IMR-90 (cell line): ENCODE measurements at regions not wholly inside any gene's neighbourhood (a gene's known extent, or its start where the extent isn't known, plus 50 kb on each side); places are given as distances from the start of the nearest gene placed in this dataset.

Experiments
- ATAC-seq: fragments of 200-7000 bp; cut with Tn5 transposase; 2 replicates; pipeline ENCODE4 v1.9.1; 2020; ENCODE audit warnings: low read depth, mild to moderate bottlenecking, moderate library complexity
- BruUV-seq: library from RNA; stranded (reverse); fragments of 400-500 nt; replicated peaks from 2 replicates; lab custom pipeline; 2021; lab: Mats Ljungman, UMichigan
- CTCF ChIA-PET: fragments of 300-600 bp; formaldehyde crosslinking; extraction: SDS; loops from one replicate; lab custom pipeline; 2021; ENCODE audit warnings: antibody characterized with exemption; lab: Yijun Ruan, JAX
- POLR2A ChIA-PET: fragments of 300-600 bp; sonication (Branson Sonifier 250); formaldehyde crosslinking; loops from one replicate; lab custom pipeline; 2022; ENCODE audit warnings: antibody characterized with exemption; ENCODE audit not compliant: unreplicated experiment; lab: Charles Lee
- DNase-seq: peaks from one replicate; pipeline ENCODE4 v3.0.0; 2013
- H2AFZ ChIP-seq: replicated peaks from 2 replicates; pipeline ENCODE3; 2013; ENCODE audit warnings: low read length, mild to moderate bottlenecking; ENCODE audit not compliant: poor library complexity
- H2AK5ac ChIP-seq: 2 replicates; pipeline ENCODE4 v1.6.1; 2013; ENCODE audit warnings: low read depth, low read length, inconsistent platforms
- H2AK9ac ChIP-seq: replicated peaks from 2 replicates; pipeline ENCODE3; 2013; ENCODE audit warnings: mild to moderate bottlenecking, low read depth, low read length, moderate library complexity; ENCODE audit not compliant: poor library complexity
- H2BK120ac ChIP-seq: 2 replicates; pipeline ENCODE4 v1.6.1; 2013; ENCODE audit warnings: low read depth, low read length, inconsistent platforms
- H2BK15ac ChIP-seq: 3 replicates; pipeline ENCODE4 v1.6.1; 2013; ENCODE audit warnings: low read depth, low read length, inconsistent platforms
- H2BK20ac ChIP-seq: 2 replicates; pipeline ENCODE4 v1.6.1; 2013; ENCODE audit warnings: low read depth, mild to moderate bottlenecking, inconsistent platforms, low read length, moderate library complexity
- H2BK5ac ChIP-seq: 2 replicates; pipeline ENCODE4 v1.6.1; 2013; ENCODE audit warnings: mild to moderate bottlenecking, low read depth, low read length, inconsistent platforms; ENCODE audit not compliant: poor library complexity, severe bottlenecking
- H3K14ac ChIP-seq: replicated peaks from 2 replicates; pipeline ENCODE4 v1.6.1; 2013; ENCODE audit warnings: low read depth, low read length, inconsistent platforms
- H3K18ac ChIP-seq: 2 replicates; pipeline ENCODE4 v1.6.1; 2013; ENCODE audit warnings: low read depth, low read length, control low read depth
- H3K23ac ChIP-seq: 2 replicates; pipeline ENCODE4 v1.6.1; 2013; ENCODE audit warnings: low read depth, low read length, inconsistent platforms
- H3K27ac ChIP-seq: 2 replicates; pipeline ENCODE4 v1.5.1; 2013; ENCODE audit warnings: mild to moderate bottlenecking, control low read depth, low read length; ENCODE audit not compliant: insufficient read depth
- H3K27me3 ChIP-seq: 2 replicates; pipeline ENCODE4 v1.6.1; 2013; ENCODE audit warnings: low read length; ENCODE audit not compliant: control insufficient read depth, insufficient read depth
- H3K36me3 ChIP-seq: 2 replicates; pipeline ENCODE4 v1.6.1; 2013; ENCODE audit warnings: low read length, mixed read lengths; ENCODE audit not compliant: control insufficient read depth, insufficient read depth
- H3K4ac ChIP-seq: 2 replicates; pipeline ENCODE4 v1.6.1; 2013; ENCODE audit warnings: low read depth, low read length, inconsistent platforms
- H3K4me1 ChIP-seq: 2 replicates; pipeline ENCODE4 v1.6.1; 2013; ENCODE audit warnings: low read length, mixed read lengths; ENCODE audit not compliant: control insufficient read depth, insufficient read depth
- H3K4me2 ChIP-seq: 2 replicates; pipeline ENCODE4 v1.6.1; 2013; ENCODE audit warnings: low read depth, mild to moderate bottlenecking, control low read depth, low read length, moderate library complexity
- H3K4me3 ChIP-seq: 2 replicates; pipeline ENCODE4 v1.5.1; 2013; ENCODE audit warnings: low read depth, mild to moderate bottlenecking, control low read depth, low read length, moderate library complexity; ENCODE audit not compliant: insufficient read depth
- H3K56ac ChIP-seq: 2 replicates; pipeline ENCODE4 v1.6.1; 2013; ENCODE audit warnings: low read length, inconsistent platforms; ENCODE audit not compliant: insufficient read depth; ENCODE audit errors: extremely low read depth
- H3K79me1 ChIP-seq, 2 experiments: 2 replicates each; pipeline ENCODE4 v1.6.1; 2013; ENCODE audit warnings: low read length in 2 of 2, inconsistent platforms in 1 of 2, low read depth in 1 of 2
- H3K9ac ChIP-seq: 2 replicates; pipeline ENCODE4 v1.6.1; 2013; ENCODE audit warnings: low read depth, low read length, control low read depth
- H3K9me1 ChIP-seq: 2 replicates; pipeline ENCODE4 v1.6.1; 2013; ENCODE audit warnings: low read length, inconsistent platforms; ENCODE audit not compliant: insufficient read depth
- H3K9me3 ChIP-seq: 2 replicates; pipeline ENCODE4 v1.6.1; 2013; ENCODE audit warnings: low read length; ENCODE audit not compliant: control insufficient read depth, insufficient read depth
- H4K20me1 ChIP-seq: 2 replicates; pipeline ENCODE4 v1.6.1; 2013; ENCODE audit warnings: low read length, inconsistent platforms; ENCODE audit not compliant: insufficient read depth
- H4K5ac ChIP-seq: 2 replicates; pipeline ENCODE4 v1.6.1; 2013; ENCODE audit warnings: mild to moderate bottlenecking, low read depth, low read length, control low read depth
- H4K8ac ChIP-seq, 2 experiments: 2 replicates each; pipeline ENCODE4 v1.6.1; 2013; ENCODE audit warnings: low read depth in 2 of 2, low read length in 2 of 2, control low read depth in 1 of 2, inconsistent platforms in 1 of 2
- H4K91ac ChIP-seq: 2 replicates; pipeline ENCODE4 v1.6.1; 2013; ENCODE audit warnings: low read depth, low read length, inconsistent platforms; ENCODE audit not compliant: insufficient read depth
- CEBPB ChIP-seq: IDR thresholded peaks from 2 replicates; pipeline ENCODE4 v1.6.1; 2012; ENCODE audit warnings: low read depth, low read length, improper control_type of control experiment
- FOS ChIP-seq: fragments of 150-350 bp; IDR thresholded peaks from 2 replicates; pipeline ENCODE4 v1.6.1; 2016; ENCODE audit warnings: low read depth, low read length
- MAFK ChIP-seq: IDR thresholded peaks from 2 replicates; pipeline ENCODE4 v1.6.1; 2012; ENCODE audit warnings: low read depth, low read length, improper control_type of control experiment
- MAZ ChIP-seq: IDR thresholded peaks from 2 replicates; pipeline ENCODE4 v1.6.1; 2012; ENCODE audit warnings: low read depth, mild to moderate bottlenecking, low read length, improper control_type of control experiment, moderate library complexity, borderline replicate concordance
- MXI1 ChIP-seq: IDR thresholded peaks from 2 replicates; pipeline ENCODE4 v1.6.1; 2012; ENCODE audit warnings: low read depth, mild to moderate bottlenecking, low read length, moderate library complexity, borderline replicate concordance
- NFE2L2 ChIP-seq: fragments of 150-350 bp; IDR thresholded peaks from 2 replicates; pipeline ENCODE4 v1.6.1; 2016; ENCODE audit warnings: low read depth, mild to moderate bottlenecking, low read length
- POLR2A ChIP-seq: IDR thresholded peaks from 2 replicates; pipeline ENCODE4 v1.6.1; 2012; ENCODE audit warnings: mild to moderate bottlenecking, low read depth, low read length
- RAD21 ChIP-seq: IDR thresholded peaks from 2 replicates; pipeline ENCODE4 v1.6.1; 2012; ENCODE audit warnings: low read length, improper control_type of control experiment
- RCOR1 ChIP-seq: IDR thresholded peaks from 2 replicates; pipeline ENCODE4 v1.6.1; 2012; ENCODE audit warnings: mild to moderate bottlenecking, low read length, improper control_type of control experiment; ENCODE audit not compliant: insufficient replicate concordance
- RFX5 ChIP-seq: IDR thresholded peaks from 2 replicates; pipeline ENCODE4 v1.8.0; 2012; ENCODE audit warnings: low read depth, mild to moderate bottlenecking, low read length, moderate library complexity
- SMC3 ChIP-seq: fragments of 150-350 bp; IDR thresholded peaks from 2 replicates; pipeline ENCODE4 v1.6.1; 2016; ENCODE audit warnings: low read depth, mild to moderate bottlenecking, antibody characterized with exemption, low read length, moderate library complexity
- WGBS, 2 experiments: methylation state at CpG; one replicate each; pipeline versions ENCODE4 v1.1.5 to v1.1.7; 2013; ENCODE audit warnings: missing lambda C conversion rate in 2 of 2; ENCODE audit not compliant: insufficient read length in 1 of 2; ENCODE audit errors: extremely low coverage in 2 of 2; 5-methylcytosine and 5-hydroxymethylcytosine counted together
- dilution Hi-C: fragments of 300-500 bp; cut with HindIII; formaldehyde crosslinking; loops from one replicate; pipeline ENCODE4 v1.14.3; 2018; ENCODE audit warnings: low sequenced_read_pairs; ENCODE audit not compliant: unreplicated experiment
- in situ Hi-C: fragments of 300-500 bp; cut with MboI; formaldehyde crosslinking; loops from 3 replicates; pipeline ENCODE4 v1.14.3; 2019; ENCODE audit warnings: low sequenced_read_pairs, inconsistent platforms, mixed read lengths
- intact Hi-C: fragments of 100-400 bp; cut with micrococcal nuclease; formaldehyde crosslinking; loops from 2 replicates; pipeline ENCODE4 v1.10.0; 2022
- TF ChIP-seq, protein P1 (sequence below): fragments of 150-350 bp; IDR thresholded peaks from 2 replicates; pipeline ENCODE4 v1.6.1; 2016; ENCODE audit warnings: low read depth, mild to moderate bottlenecking, low read length, moderate library complexity, borderline replicate concordance
- TF ChIP-seq, protein P2 (sequence below): conservative IDR thresholded peaks from 2 replicates; pipeline ENCODE4 v1.5.1; 2012; ENCODE audit warnings: mild to moderate bottlenecking, low read depth, low read length, improper control_type of control experiment
- TF ChIP-seq, protein P3 (sequence below): fragments of 150-350 bp; IDR thresholded peaks from 2 replicates; pipeline ENCODE4 v1.6.1; 2017; ENCODE audit warnings: mild to moderate bottlenecking, antibody characterized with exemption, low read length, low read depth

DNA sequence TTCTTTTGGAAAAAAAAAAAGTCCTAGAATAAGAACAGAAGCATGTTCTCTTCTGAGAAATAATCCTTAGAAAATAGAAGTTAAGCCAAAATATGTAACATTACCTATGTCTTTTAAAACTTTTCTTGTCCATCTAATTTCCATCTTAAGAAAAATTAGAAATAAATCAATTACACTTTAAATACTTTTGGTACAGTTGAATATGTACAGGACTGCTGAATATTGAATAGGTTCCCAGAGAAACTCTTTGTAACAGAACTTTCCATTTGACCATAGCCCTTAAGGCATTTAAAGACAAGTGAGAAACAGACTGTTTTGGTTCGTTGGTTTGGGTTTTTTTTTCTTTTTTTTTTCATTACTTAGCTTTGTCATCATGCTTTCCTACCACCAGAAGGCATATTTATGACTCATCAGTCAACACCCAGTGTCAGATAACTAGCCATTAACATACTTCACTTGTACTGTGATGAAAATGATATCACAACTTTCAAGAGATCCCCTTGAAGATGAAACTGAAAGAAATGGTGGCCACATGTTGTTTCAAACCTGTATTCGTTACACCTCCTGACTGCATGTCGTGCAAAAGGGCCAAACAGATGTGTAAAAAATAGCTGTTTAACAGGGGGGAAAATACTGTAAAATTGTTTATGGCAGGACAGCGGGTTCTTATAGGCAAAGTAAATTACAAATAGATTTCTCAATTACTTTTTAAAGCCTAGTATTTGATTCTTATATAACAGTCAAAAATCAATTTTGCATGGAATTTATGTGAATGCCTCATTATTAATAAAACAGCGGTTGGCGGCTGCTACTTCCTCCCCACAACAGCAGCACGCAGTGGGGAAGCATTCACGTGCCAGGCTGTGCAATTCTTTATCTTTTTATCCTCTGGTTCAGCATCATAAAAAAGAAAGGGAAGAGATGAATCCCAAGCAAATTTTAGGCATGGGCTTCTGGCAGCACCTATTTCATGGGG lies 280.7 kb upstream of the HNRNPA3 start:
- DNase-seq (no peak), ATAC-seq (no peak)
- Histone ChIP-seq H3K79me1 (no peaks in the 10 kb centered on the region), H3K4me2 (no peak overlapping the region; the same call in 1 of the 2 replicates), H4K5ac (no peak overlapping the region), H2AK9ac (no peak overlapping the region), H2AK5ac (no peak overlapping the region), H3K4me1 (no peaks in the 10 kb centered on the region), H3K27ac (no peak overlapping the region), H4K20me1 (no peaks in the 10 kb centered on the region), H3K56ac (no peak overlapping the region), H4K91ac (no peak overlapping the region), H3K4me3 (no peak overlapping the region), H3K9me1 (no peaks in the 10 kb centered on the region), H3K23ac (no peak overlapping the region), H3K14ac (no peak overlapping the region), H3K9me3 (no peaks in the 10 kb centered on the region), H2BK5ac (no peak overlapping the region), H2BK120ac (no peak overlapping the region), H4K8ac (no peak overlapping the region), H3K36me3 (no peaks in the 10 kb centered on the region), H3K27me3 (0 out of 2 replicates have a peak, but pooled peaks cover 2% of the 10 kb centered on the region), H2AFZ (no peak overlapping the region), H3K4ac (no peak overlapping the region), H3K9ac (no peak overlapping the region), H2BK20ac (no peak overlapping the region), H2BK15ac (no peak overlapping the region), H3K18ac (no peak overlapping the region)
- no CpG with 5 or more reads among the region's 8 CpGs for WGBS, 2 experiments
- dilution Hi-C loops (no loop called here), in situ Hi-C loops (no loop called here), intact Hi-C loops (no loop called here)
- CTCF ChIA-PET, result interaction anchor here (0.5 to 0.9 kb wide), 3 partner anchors 26 to 1582 kb away, joined by 3 to 7 read pairs (median 4); no protein-coding TSS in a partner anchor
- no TSS peak for BruUV-seq
- POLR2A ChIA-PET, result no interaction called here
- TF ChIP-seq MAZ (no peak), MXI1 (no peak), RFX5 (no peak), MAFK (no peak), POLR2A (no peak), SMC3 (no peak), NFE2L2 (no peak), RCOR1 (no peak), FOS (no peak), RAD21 (no peak), CEBPB (no peak)
- TF ChIP-seq, protein P1, sequence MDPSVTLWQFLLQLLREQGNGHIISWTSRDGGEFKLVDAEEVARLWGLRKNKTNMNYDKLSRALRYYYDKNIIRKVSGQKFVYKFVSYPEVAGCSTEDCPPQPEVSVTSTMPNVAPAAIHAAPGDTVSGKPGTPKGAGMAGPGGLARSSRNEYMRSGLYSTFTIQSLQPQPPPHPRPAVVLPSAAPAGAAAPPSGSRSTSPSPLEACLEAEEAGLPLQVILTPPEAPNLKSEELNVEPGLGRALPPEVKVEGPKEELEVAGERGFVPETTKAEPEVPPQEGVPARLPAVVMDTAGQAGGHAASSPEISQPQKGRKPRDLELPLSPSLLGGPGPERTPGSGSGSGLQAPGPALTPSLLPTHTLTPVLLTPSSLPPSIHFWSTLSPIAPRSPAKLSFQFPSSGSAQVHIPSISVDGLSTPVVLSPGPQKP, result no peak
- TF ChIP-seq, protein P2, sequence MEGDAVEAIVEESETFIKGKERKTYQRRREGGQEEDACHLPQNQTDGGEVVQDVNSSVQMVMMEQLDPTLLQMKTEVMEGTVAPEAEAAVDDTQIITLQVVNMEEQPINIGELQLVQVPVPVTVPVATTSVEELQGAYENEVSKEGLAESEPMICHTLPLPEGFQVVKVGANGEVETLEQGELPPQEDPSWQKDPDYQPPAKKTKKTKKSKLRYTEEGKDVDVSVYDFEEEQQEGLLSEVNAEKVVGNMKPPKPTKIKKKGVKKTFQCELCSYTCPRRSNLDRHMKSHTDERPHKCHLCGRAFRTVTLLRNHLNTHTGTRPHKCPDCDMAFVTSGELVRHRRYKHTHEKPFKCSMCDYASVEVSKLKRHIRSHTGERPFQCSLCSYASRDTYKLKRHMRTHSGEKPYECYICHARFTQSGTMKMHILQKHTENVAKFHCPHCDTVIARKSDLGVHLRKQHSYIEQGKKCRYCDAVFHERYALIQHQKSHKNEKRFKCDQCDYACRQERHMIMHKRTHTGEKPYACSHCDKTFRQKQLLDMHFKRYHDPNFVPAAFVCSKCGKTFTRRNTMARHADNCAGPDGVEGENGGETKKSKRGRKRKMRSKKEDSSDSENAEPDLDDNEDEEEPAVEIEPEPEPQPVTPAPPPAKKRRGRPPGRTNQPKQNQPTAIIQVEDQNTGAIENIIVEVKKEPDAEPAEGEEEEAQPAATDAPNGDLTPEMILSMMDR, result no peak
- TF ChIP-seq, protein P3, sequence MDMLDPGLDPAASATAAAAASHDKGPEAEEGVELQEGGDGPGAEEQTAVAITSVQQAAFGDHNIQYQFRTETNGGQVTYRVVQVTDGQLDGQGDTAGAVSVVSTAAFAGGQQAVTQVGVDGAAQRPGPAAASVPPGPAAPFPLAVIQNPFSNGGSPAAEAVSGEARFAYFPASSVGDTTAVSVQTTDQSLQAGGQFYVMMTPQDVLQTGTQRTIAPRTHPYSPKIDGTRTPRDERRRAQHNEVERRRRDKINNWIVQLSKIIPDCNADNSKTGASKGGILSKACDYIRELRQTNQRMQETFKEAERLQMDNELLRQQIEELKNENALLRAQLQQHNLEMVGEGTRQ, result no peak
